ENCODE measurements at regions not wholly inside any gene's neighbourhood (a gene's known extent, or its start where the extent isn't known, plus 50 kb on each side); places are given as distances from the start of the nearest gene placed in this dataset.

DNA sequence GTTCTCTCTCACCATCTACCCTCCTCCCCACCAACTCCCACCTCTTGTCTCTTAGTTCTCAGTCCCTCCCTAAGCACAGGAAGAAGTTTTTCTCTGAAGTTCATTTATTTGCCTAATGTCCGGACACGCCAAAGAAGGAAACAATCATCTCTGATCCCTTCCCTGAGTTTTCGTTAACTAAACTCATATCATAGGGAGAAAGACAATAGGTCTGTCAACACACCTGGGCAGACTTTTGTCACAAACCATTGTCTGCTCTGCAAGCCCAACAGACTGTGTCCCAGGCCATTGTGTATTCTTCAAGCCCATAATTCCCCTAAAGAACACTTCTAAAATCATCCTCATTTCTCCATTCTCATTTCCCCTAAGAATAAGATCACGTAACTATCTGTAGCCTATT is 691.0 kb upstream of the MBL2 start:
- TF ChIP-seq JUN (IDR thresholded peaks at IDR 0.05) (no peak), MYC (IDR thresholded peaks at IDR 0.05; ENCODE audit: borderline replicate concordance, low read length) (no peak)
- TF ChIP-seq, protein P1, sequence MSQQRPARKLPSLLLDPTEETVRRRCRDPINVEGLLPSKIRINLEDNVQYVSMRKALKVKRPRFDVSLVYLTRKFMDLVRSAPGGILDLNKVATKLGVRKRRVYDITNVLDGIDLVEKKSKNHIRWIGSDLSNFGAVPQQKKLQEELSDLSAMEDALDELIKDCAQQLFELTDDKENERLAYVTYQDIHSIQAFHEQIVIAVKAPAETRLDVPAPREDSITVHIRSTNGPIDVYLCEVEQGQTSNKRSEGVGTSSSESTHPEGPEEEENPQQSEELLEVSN (IDR thresholded peaks at IDR 0.05; ENCODE audit: borderline replicate concordance, low read depth), result no peak
- TF ChIP-seq, protein P2, sequence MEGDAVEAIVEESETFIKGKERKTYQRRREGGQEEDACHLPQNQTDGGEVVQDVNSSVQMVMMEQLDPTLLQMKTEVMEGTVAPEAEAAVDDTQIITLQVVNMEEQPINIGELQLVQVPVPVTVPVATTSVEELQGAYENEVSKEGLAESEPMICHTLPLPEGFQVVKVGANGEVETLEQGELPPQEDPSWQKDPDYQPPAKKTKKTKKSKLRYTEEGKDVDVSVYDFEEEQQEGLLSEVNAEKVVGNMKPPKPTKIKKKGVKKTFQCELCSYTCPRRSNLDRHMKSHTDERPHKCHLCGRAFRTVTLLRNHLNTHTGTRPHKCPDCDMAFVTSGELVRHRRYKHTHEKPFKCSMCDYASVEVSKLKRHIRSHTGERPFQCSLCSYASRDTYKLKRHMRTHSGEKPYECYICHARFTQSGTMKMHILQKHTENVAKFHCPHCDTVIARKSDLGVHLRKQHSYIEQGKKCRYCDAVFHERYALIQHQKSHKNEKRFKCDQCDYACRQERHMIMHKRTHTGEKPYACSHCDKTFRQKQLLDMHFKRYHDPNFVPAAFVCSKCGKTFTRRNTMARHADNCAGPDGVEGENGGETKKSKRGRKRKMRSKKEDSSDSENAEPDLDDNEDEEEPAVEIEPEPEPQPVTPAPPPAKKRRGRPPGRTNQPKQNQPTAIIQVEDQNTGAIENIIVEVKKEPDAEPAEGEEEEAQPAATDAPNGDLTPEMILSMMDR (IDR thresholded peaks at IDR 0.05), result no peak

All from A549 (cell line).